HepG2 (cell line): ENCODE measurements at regions not wholly inside any gene's neighbourhood (a gene's known extent, or its start where the extent isn't known, plus 50 kb on each side); places are given as distances from the start of the nearest gene placed in this dataset.

ENCODE experiments used
- ATAC-seq: fragments of 200-7000 bp; cut with Tn5 transposase; 3 replicates; pipeline ENCODE4 v1.9.1; 2020; ENCODE audit warnings: mild to moderate bottlenecking, moderate library complexity
- BruUV-seq: library from RNA; stranded (reverse); fragments of 400-500 nt; replicated peaks from 2 replicates; lab custom pipeline; 2021; lab: Mats Ljungman, UMichigan
- CTCF ChIA-PET: fragments of 300-600 bp; formaldehyde crosslinking; extraction: SDS; loops from one replicate; lab custom pipeline; 2021; ENCODE audit warnings: low total read pairs, inconsistent platforms, low intra/inter-chr PET ratio; lab: Yijun Ruan, JAX
- POLR2A ChIA-PET: fragments of 350-600 bp; sonication (Branson Sonifier 250); formaldehyde crosslinking; loops from one replicate; lab custom pipeline; 2020; ENCODE audit warnings: antibody characterized with exemption, inconsistent platforms; lab: Yijun Ruan, JAX
- DNase-seq: peaks from one replicate; pipeline ENCODE4 v3.0.0-alpha.2; 2015; ENCODE audit warnings: low spot score
- FAIRE-seq: peaks from 3 replicates; lab custom pipeline; 2011; peaks lifted over from hg19 to GRCh38; lab: Jason Lieb, UNC
- H2AFZ ChIP-seq: one replicate; pipeline ENCODE4 v1.6.1; 2011; ENCODE audit warnings: low read length, inconsistent platforms
- H3K27ac ChIP-seq: fragments of 300-600 bp; 3 replicates; pipeline ENCODE4 v1.8.0; 2011; ENCODE audit warnings: mixed run types, mild to moderate bottlenecking, mixed read lengths, low read length, inconsistent platforms; ENCODE audit not compliant: insufficient read depth; ENCODE audit errors: extremely low read length
- H3K27me3 ChIP-seq, 2 experiments: fragments of 200-600 bp in 1 of 2; 2 replicates in 1 of 2; 3 replicates in 1 of 2; pipeline versions ENCODE4 v1.6.0 to v1.8.0; 2011; ENCODE audit warnings: low read length in 2 of 2, mild to moderate bottlenecking in 2 of 2, moderate library complexity in 2 of 2, inconsistent platforms in 1 of 2; ENCODE audit not compliant: insufficient read depth in 2 of 2, control insufficient read depth in 1 of 2
- H3K36me3 ChIP-seq, 2 experiments: fragments of 200-600 bp in 1 of 2; replicated peaks in 1 of 2; 2 replicates in 1 of 2; 3 replicates in 1 of 2; pipeline versions ENCODE4 v1.5.1 to v1.8.0; 2011; ENCODE audit warnings: low read length in 2 of 2, inconsistent platforms in 1 of 2; ENCODE audit not compliant: insufficient read depth in 2 of 2, control insufficient read depth in 1 of 2
- H3K4me1 ChIP-seq: 2 replicates; pipeline ENCODE4 v1.5.1; 2012; ENCODE audit warnings: low read length, inconsistent platforms; ENCODE audit not compliant: insufficient read depth
- H3K4me2 ChIP-seq: 2 replicates; pipeline ENCODE4 v1.6.0; 2011; ENCODE audit warnings: low read depth, low read length, inconsistent platforms
- H3K4me3 ChIP-seq, 3 experiments: fragments of 200-600 bp in 1 of 3; sonication (generic), shearing (Covaris generic) in 1 of 3; replicated peaks in 1 of 3; 2 replicates each; pipeline ENCODE4 v1.5.1; 2011 to 2016; ENCODE audit warnings: low read length in 3 of 3, inconsistent platforms in 2 of 3, low read depth in 2 of 3, mild to moderate bottlenecking in 2 of 3, control low read depth in 1 of 3, mixed read lengths in 1 of 3; ENCODE audit not compliant: insufficient read depth in 1 of 3
- H3K79me2 ChIP-seq: one replicate; pipeline ENCODE4 v1.6.1; 2011; ENCODE audit warnings: low read length, inconsistent platforms; ENCODE audit not compliant: insufficient read depth
- H3K9ac ChIP-seq: 2 replicates; pipeline ENCODE4 v1.6.0; 2011; ENCODE audit warnings: mild to moderate bottlenecking, low read depth, low read length, inconsistent platforms; ENCODE audit not compliant: insufficient read depth
- H3K9me3 ChIP-seq: 2 replicates; pipeline ENCODE4 v1.5.1; 2012; ENCODE audit warnings: mild to moderate bottlenecking, low read length
- H4K20me1 ChIP-seq: 2 replicates; pipeline ENCODE4 v1.6.0; 2011; ENCODE audit warnings: inconsistent platforms, mild to moderate bottlenecking, low read length, moderate library complexity; ENCODE audit not compliant: insufficient read depth
- AHR ChIP-seq: IDR thresholded peaks from 2 replicates; pipeline ENCODE4 v1.6.1; 2018; ENCODE audit warnings: missing genetic modification reagents, missing compliant biosample characterization
- CC2D1A ChIP-seq: sonication (generic); formaldehyde crosslinking; IDR thresholded peaks from 2 replicates; pipeline ENCODE4 v1.8.1; 2023; ENCODE audit warnings: mild to moderate bottlenecking, missing genetic modification reagents
- FOSL1 ChIP-seq: sonication (generic); formaldehyde crosslinking; IDR thresholded peaks from 2 replicates; pipeline ENCODE4 v1.9.0; 2021; ENCODE audit warnings: missing genetic modification reagents, borderline replicate concordance
- HNRNPH1 ChIP-seq: fragments of 200-400 bp; formaldehyde crosslinking; optimal IDR thresholded peaks from 2 replicates; pipeline ENCODE3; 2017; ENCODE audit warnings: mild to moderate bottlenecking, low read depth, low read length
- HNRNPL ChIP-seq: fragments of 200-400 bp; formaldehyde crosslinking; IDR thresholded peaks from 2 replicates; pipeline ENCODE4 v1.6.1; 2017; ENCODE audit warnings: mild to moderate bottlenecking, low read depth, low read length
- HOXA5 ChIP-seq: sonication (generic); formaldehyde crosslinking; IDR thresholded peaks from 2 replicates; pipeline ENCODE4 v1.4.0; 2020; ENCODE audit warnings: missing genetic modification reagents
- KAT8 ChIP-seq: IDR thresholded peaks from 2 replicates; pipeline ENCODE4 v1.6.1; 2016; ENCODE audit warnings: missing genetic modification reagents, missing compliant biosample characterization
- PRMT3 ChIP-seq: sonication (generic); formaldehyde crosslinking; IDR thresholded peaks from 2 replicates; pipeline ENCODE4 v1.8.1; 2022; ENCODE audit warnings: low read depth, mild to moderate bottlenecking, moderate library complexity, missing genetic modification reagents, borderline replicate concordance
- RBM39 ChIP-seq: fragments of 200-400 bp; formaldehyde crosslinking; IDR thresholded peaks from one replicate; pipeline ENCODE4 v1.6.1; 2018; ENCODE audit warnings: antibody characterized with exemption, mild to moderate bottlenecking, low read depth, low read length; ENCODE audit not compliant: poor library complexity, severe bottlenecking
- SIX1 ChIP-seq: sonication (generic); formaldehyde crosslinking; IDR thresholded peaks from 2 replicates; pipeline ENCODE4 v1.4.0; 2020; ENCODE audit warnings: missing genetic modification reagents, borderline replicate concordance
- SP5 ChIP-seq: IDR thresholded peaks from 2 replicates; pipeline ENCODE4 v1.6.1; 2016; ENCODE audit warnings: low read depth, borderline replicate concordance
- ZNF563 ChIP-seq: sonication (generic); formaldehyde crosslinking; IDR thresholded peaks from 2 replicates; pipeline ENCODE4 v1.8.0; 2022; ENCODE audit warnings: mild to moderate bottlenecking, moderate library complexity, missing genetic modification reagents
- ZNF816 ChIP-seq: sonication (generic); formaldehyde crosslinking; IDR thresholded peaks from 2 replicates; pipeline ENCODE4 v1.8.0; 2022; ENCODE audit warnings: missing genetic modification reagents, mild to moderate bottlenecking, borderline replicate concordance
- ZSCAN20 ChIP-seq: sonication (generic); formaldehyde crosslinking; IDR thresholded peaks from 2 replicates; pipeline ENCODE4 v1.4.0; 2020; ENCODE audit warnings: missing genetic modification reagents, mild to moderate bottlenecking, borderline replicate concordance
- WGBS: methylation state at CpG from one replicate; pipeline ENCODE4 v1.1.6; 2017; ENCODE audit warnings: low lambda C conversion rate; 5-methylcytosine and 5-hydroxymethylcytosine counted together
- in situ Hi-C: cut with HindIII; loops from 2 replicates; pipeline ENCODE4 v1.10.0; 2017; ENCODE audit warnings: low pct_unique_long_range_greater_than_20kb; ENCODE audit not compliant: extremely low pct_ligation_motif_present
- intact Hi-C: fragments of 100-400 bp; cut with micrococcal nuclease; formaldehyde crosslinking; loops from one replicate; pipeline ENCODE4 v1.10.0; 2022; ENCODE audit not compliant: unreplicated experiment
- TF ChIP-seq, protein P1 (sequence below): sonication (generic); formaldehyde crosslinking; IDR thresholded peaks from 2 replicates; pipeline ENCODE4 v1.8.0; 2022; ENCODE audit warnings: mild to moderate bottlenecking, missing genetic modification reagents
- TF ChIP-seq, protein P2 (sequence below): sonication (generic); IDR thresholded peaks from 2 replicates; pipeline ENCODE4 v1.6.1; 2016; ENCODE audit warnings: low read depth, borderline replicate concordance
- TF ChIP-seq, protein P3 (sequence below): sonication (generic); formaldehyde crosslinking; conservative IDR thresholded peaks from 2 replicates; pipeline ENCODE4 v1.4.0; 2020; ENCODE audit warnings: missing genetic modification reagents
- TF ChIP-seq, protein P4 (sequence below): sonication (generic); formaldehyde crosslinking; IDR thresholded peaks from 2 replicates; pipeline ENCODE4 v1.5.0; 2020; ENCODE audit warnings: mild to moderate bottlenecking, missing genetic modification reagents, borderline replicate concordance
- TF ChIP-seq, protein P5 (sequence below): sonication (generic); formaldehyde crosslinking; IDR thresholded peaks from 2 replicates; pipeline ENCODE4 v1.5.0; 2020; ENCODE audit warnings: missing genetic modification reagents

DNA sequence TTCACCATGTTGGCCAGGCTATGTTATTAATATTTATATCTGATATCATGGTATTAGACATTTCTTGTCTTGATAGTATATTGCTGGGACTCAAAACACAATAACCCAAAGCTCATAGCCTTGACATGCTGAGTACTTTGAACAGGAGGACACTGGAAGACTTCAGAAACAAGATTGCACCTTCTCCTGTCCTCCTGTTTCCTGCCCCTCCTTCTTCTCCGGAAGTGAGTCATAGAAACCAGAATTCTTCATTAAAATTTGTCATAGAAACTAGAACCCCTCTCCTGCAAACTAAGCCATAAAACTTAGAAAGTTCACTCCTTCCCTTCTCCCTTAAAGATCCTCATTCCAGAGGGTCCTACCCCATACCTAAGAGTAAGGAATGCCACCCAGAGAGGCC lies 400.2 kb downstream of the SLITRK5 start:
- H3K4me1 ChIP-seq = no peaks in the 10 kb centered on the region
- no peak overlapping the region for H2AFZ ChIP-seq
- no peak overlapping the region for H3K4me3 ChIP-seq
- intact Hi-C loops (no loop called here), in situ Hi-C loops (loop anchor here (25.0 kb wide), 1 partner anchor 991 kb away; no protein-coding TSS in a partner anchor)
- no peaks in the 10 kb centered on the region for H3K36me3 ChIP-seq
- no peaks in the 10 kb centered on the region for H4K20me1 ChIP-seq
- peaks cover 10% of the 10 kb centered on the region for H3K9me3 ChIP-seq
- CTCF ChIA-PET = no interaction called here
- H3K27ac ChIP-seq = no peak overlapping the region
- no peak for DNase-seq
- POLR2A ChIA-PET = no interaction called here
- H3K79me2 ChIP-seq = no peaks in the 10 kb centered on the region
- no peak for ATAC-seq
- 7% methylated on average over 1 of the region's 1 CpG for WGBS
- no peak for FAIRE-seq
- no peaks in the 10 kb centered on the region for H3K27me3 ChIP-seq
- no TSS peak for BruUV-seq
- H3K4me2 ChIP-seq = no peak overlapping the region
- H3K9ac ChIP-seq = no peak overlapping the region
- no peak for TF ChIP-seq PRMT3 (CRISPR knock-in tag)
- TF ChIP-seq, protein P1, sequence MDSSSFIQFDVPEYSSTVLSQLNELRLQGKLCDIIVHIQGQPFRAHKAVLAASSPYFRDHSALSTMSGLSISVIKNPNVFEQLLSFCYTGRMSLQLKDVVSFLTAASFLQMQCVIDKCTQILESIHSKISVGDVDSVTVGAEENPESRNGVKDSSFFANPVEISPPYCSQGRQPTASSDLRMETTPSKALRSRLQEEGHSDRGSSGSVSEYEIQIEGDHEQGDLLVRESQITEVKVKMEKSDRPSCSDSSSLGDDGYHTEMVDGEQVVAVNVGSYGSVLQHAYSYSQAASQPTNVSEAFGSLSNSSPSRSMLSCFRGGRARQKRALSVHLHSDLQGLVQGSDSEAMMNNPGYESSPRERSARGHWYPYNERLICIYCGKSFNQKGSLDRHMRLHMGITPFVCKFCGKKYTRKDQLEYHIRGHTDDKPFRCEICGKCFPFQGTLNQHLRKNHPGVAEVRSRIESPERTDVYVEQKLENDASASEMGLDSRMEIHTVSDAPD (CRISPR knock-in tag) = no peak
- no peak for TF ChIP-seq HNRNPH1
- no peak for TF ChIP-seq HOXA5 (CRISPR knock-in tag)
- TF ChIP-seq CC2D1A (CRISPR knock-in tag) = no peak
- no peak for TF ChIP-seq FOSL1 (CRISPR knock-in tag)
- TF ChIP-seq, protein P2, sequence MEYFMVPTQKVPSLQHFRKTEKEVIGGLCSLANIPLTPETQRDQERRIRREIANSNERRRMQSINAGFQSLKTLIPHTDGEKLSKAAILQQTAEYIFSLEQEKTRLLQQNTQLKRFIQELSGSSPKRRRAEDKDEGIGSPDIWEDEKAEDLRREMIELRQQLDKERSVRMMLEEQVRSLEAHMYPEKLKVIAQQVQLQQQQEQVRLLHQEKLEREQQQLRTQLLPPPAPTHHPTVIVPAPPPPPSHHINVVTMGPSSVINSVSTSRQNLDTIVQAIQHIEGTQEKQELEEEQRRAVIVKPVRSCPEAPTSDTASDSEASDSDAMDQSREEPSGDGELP = no peak
- TF ChIP-seq SP5 (CRISPR knock-in tag) = no peak
- TF ChIP-seq ZSCAN20 (CRISPR knock-in tag) = no peak
- TF ChIP-seq, protein P3, sequence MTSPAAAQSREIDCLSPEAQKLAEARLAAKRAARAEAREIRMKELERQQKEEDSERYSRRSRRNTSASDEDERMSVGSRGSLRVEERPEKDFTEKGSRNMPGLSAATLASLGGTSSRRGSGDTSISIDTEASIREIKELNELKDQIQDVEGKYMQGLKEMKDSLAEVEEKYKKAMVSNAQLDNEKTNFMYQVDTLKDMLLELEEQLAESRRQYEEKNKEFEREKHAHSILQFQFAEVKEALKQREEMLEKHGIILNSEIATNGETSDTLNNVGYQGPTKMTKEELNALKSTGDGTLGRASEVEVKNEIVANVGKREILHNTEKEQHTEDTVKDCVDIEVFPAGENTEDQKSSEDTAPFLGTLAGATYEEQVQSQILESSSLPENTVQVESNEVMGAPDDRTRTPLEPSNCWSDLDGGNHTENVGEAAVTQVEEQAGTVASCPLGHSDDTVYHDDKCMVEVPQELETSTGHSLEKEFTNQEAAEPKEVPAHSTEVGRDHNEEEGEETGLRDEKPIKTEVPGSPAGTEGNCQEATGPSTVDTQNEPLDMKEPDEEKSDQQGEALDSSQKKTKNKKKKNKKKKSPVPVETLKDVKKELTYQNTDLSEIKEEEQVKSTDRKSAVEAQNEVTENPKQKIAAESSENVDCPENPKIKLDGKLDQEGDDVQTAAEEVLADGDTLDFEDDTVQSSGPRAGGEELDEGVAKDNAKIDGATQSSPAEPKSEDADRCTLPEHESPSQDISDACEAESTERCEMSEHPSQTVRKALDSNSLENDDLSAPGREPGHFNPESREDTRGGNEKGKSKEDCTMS (CRISPR knock-in tag) = no peak
- TF ChIP-seq KAT8 = no peak
- no peak for TF ChIP-seq AHR (CRISPR knock-in tag)
- TF ChIP-seq, protein P4, sequence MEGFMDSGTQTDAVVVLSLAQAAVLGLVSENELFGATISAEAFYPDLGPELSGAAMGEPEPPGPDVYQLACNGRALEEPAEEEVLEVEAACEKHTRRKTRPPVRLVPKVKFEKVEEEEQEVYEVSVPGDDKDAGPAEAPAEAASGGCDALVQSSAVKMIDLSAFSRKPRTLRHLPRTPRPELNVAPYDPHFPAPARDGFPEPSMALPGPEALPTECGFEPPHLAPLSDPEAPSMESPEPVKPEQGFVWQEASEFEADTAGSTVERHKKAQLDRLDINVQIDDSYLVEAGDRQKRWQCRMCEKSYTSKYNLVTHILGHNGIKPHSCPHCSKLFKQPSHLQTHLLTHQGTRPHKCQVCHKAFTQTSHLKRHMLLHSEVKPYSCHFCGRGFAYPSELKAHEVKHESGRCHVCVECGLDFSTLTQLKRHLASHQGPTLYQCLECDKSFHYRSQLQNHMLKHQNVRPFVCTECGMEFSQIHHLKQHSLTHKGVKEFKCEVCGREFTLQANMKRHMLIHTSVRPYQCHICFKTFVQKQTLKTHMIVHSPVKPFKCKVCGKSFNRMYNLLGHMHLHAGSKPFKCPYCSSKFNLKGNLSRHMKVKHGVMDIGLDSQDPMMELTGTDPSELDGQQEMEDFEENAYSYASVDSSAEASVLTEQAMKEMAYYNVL (CRISPR knock-in tag) = no peak
- TF ChIP-seq ZNF563 = no peak
- TF ChIP-seq HNRNPL = no peak
- no peak for TF ChIP-seq RBM39
- no peak for TF ChIP-seq ZNF816
- no peak for TF ChIP-seq SIX1 (CRISPR knock-in tag)
- TF ChIP-seq, protein P5, sequence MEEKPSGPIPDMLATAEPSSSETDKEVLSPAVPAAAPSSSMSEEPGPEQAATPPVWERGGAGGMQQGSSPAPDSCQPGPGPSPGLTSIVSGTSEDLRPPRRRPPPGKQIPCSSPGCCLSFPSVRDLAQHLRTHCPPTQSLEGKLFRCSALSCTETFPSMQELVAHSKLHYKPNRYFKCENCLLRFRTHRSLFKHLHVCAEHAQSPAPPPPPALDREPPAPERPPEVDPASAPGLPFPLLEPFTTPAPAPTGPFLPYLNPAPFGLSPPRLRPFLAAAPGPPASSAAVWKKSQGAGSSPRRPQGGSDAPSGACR (CRISPR knock-in tag) = no peak
